ENCODE measurements at regions not wholly inside any gene's neighbourhood (a gene's known extent, or its start where the extent isn't known, plus 50 kb on each side); places are given as distances from the start of the nearest gene placed in this dataset.

GRCh38 chr10:131421381-131421780, 109.9 kb upstream of the TCERG1L start:
- H3K9ac ChIP-seq (ENCODE audit: control insufficient read depth, insufficient read depth, low read length) = no peak overlapping the region
- ChIA-PET SMC1A (ENCODE audit: uncharacterized antibody, unreplicated experiment) (no interaction called here), CTCF (no interaction called here), POLR2A (no interaction called here), RAD21 (ENCODE audit: unreplicated experiment) (no interaction called here)
- H3K27me3 ChIP-seq (replicated peaks in 1 of 2; ENCODE audit: control insufficient read depth in 2 of 2, insufficient read depth in 2 of 2, low read length in 1 of 2) = no peaks in the 10 kb centered on the region
- H3K9me3 ChIP-seq (replicated peaks; ENCODE audit: control insufficient read depth, insufficient read depth, low read length) = no peaks in the 10 kb centered on the region
- H3K4me2 ChIP-seq (ENCODE audit: control insufficient read depth, insufficient read depth) = no peak overlapping the region
- DNase-seq (ENCODE audit: low read depth, low spot score) (no peak), ATAC-seq (no peak), FAIRE-seq (no peak)
- intact Hi-C loops (cut with micrococcal nuclease; ENCODE audit: unreplicated experiment) (no loop called here), in situ Hi-C loops (cut with MboI) (no loop called here)
- no TSS peak for BruUV-seq (replicated peaks)
- H3K36me3 ChIP-seq (ENCODE audit: control insufficient read depth in 2 of 2, insufficient read depth in 2 of 2, low read length in 1 of 2) = no peaks in the 10 kb centered on the region
- no peaks in the 10 kb centered on the region for H3K79me2 ChIP-seq (ENCODE audit: control insufficient read depth, insufficient read depth, low read length)
- H2AFZ ChIP-seq (ENCODE audit: control insufficient read depth, low read depth, low read length) = no peak overlapping the region
- no peaks in the 10 kb centered on the region for H4K20me1 ChIP-seq (ENCODE audit: control insufficient read depth, insufficient read depth)
- no peak overlapping the region for H3K27ac ChIP-seq (ENCODE audit: control insufficient read depth, insufficient read depth)
- H3K4me1 ChIP-seq (ENCODE audit: control insufficient read depth, insufficient read depth, low read length) = no peaks in the 10 kb centered on the region
- no peak overlapping the region for H3K4me3 ChIP-seq
- WGBS (ENCODE audit: insufficient coverage, insufficient replicate concordance, low lambda C conversion rate, missing lambda C conversion rate) = 40% methylated on average over 5 of the region's 5 CpGs
- no peak for TF ChIP-seq BMI1 (IDR thresholded peaks at IDR 0.05; ENCODE audit: borderline replicate concordance)
- TF ChIP-seq MYC (IDR thresholded peaks at IDR 0.05; ENCODE audit: insufficient read depth, insufficient read length, insufficient replicate concordance, low read length, severe bottlenecking) = no peak
- no peak for TF ChIP-seq FOS (IDR thresholded peaks at IDR 0.05; ENCODE audit: borderline replicate concordance, extremely low read depth, insufficient read length)

- RAD21 ChIA-PET (ENCODE audit: unreplicated experiment) = no interaction called here
- POLR2A ChIA-PET = no interaction called here
- FAIRE-seq (no peak), DNase-seq (ENCODE audit: low read depth, low spot score) (no peak), ATAC-seq (no peak)
- H3K79me2 ChIP-seq (ENCODE audit: control insufficient read depth, insufficient read depth, low read length) = no peaks in the 10 kb centered on the region
- H4K20me1 ChIP-seq (ENCODE audit: control insufficient read depth, insufficient read depth) = no peaks in the 10 kb centered on the region
- no peak overlapping the region for H2AFZ ChIP-seq (ENCODE audit: control insufficient read depth, low read depth, low read length)
- in situ Hi-C loops (cut with MboI) (no loop called here), intact Hi-C loops (cut with micrococcal nuclease; ENCODE audit: unreplicated experiment) (no loop called here)
- H3K27ac ChIP-seq (ENCODE audit: control insufficient read depth, insufficient read depth) = no peak overlapping the region
- H3K9ac ChIP-seq (ENCODE audit: control insufficient read depth, insufficient read depth, low read length) = no peak overlapping the region
- H3K4me2 ChIP-seq (ENCODE audit: control insufficient read depth, insufficient read depth) = no peak overlapping the region
- H3K4me3 ChIP-seq = no peak overlapping the region
- no peaks in the 10 kb centered on the region for H3K9me3 ChIP-seq (replicated peaks; ENCODE audit: control insufficient read depth, insufficient read depth, low read length)
- no peaks in the 10 kb centered on the region for H3K4me1 ChIP-seq (ENCODE audit: control insufficient read depth, insufficient read depth, low read length)
- BruUV-seq (replicated peaks) = no TSS peak
- SMC1A ChIA-PET (ENCODE audit: uncharacterized antibody, unreplicated experiment) = no interaction called here
- H3K36me3 ChIP-seq (ENCODE audit: control insufficient read depth in 2 of 2, insufficient read depth in 2 of 2, low read length in 1 of 2) = no peaks in the 10 kb centered on the region
- TF ChIP-seq MXI1 (IDR thresholded peaks at IDR 0.05; ENCODE audit: low read depth, low read length) (no peak), DPF2 (IDR thresholded peaks at IDR 0.05) (no peak)
- no peaks in the 10 kb centered on the region for H3K27me3 ChIP-seq (replicated peaks in 1 of 2; ENCODE audit: control insufficient read depth in 2 of 2, insufficient read depth in 2 of 2, low read length in 1 of 2)
- WGBS (ENCODE audit: insufficient coverage, insufficient replicate concordance, low lambda C conversion rate, missing lambda C conversion rate) = 26% methylated on average over 10 of the region's 10 CpGs
- CTCF ChIA-PET = no interaction called here
Measured at GRCh38 chr10:131422731-131423130, 111.2 kb upstream of the TCERG1L start.
